H1 (cell line): ENCODE measurements at regions not wholly inside any gene's neighbourhood (a gene's known extent, or its start where the extent isn't known, plus 50 kb on each side); places are given as distances from the start of the nearest gene placed in this dataset.

ENCODE experiments used
- BCL11A ChIP-seq, 2 experiments: IDR thresholded peaks; one replicate each; pipeline ENCODE4 v1.6.1; 2011; ENCODE audit warnings: low read depth in 2 of 2, low read length in 2 of 2, mild to moderate bottlenecking in 2 of 2
- CHD7 ChIP-seq: fragments of 300-600 bp; sonication (generic); IDR thresholded peaks from 2 replicates; pipeline ENCODE4 v1.7.1; 2012; ENCODE audit warnings: low read length, moderate library complexity, mild to moderate bottlenecking, inconsistent platforms; ENCODE audit not compliant: insufficient replicate concordance
- JUND ChIP-seq: IDR thresholded peaks from 2 replicates; pipeline ENCODE4 v1.6.1; 2011; ENCODE audit warnings: mild to moderate bottlenecking, improper control_type of control experiment, low read length
- NRF1 ChIP-seq: IDR thresholded peaks from 2 replicates; pipeline ENCODE4 v1.6.1; 2011; ENCODE audit warnings: mild to moderate bottlenecking, low read depth, low read length, improper control_type of control experiment
- POLR2A ChIP-seq, 2 experiments: IDR thresholded peaks; 1 replicate in 1 of 2; 2 replicates in 1 of 2; pipeline ENCODE4 v1.6.1; 2011; ENCODE audit warnings: low read depth in 2 of 2, low read length in 2 of 2, mild to moderate bottlenecking in 2 of 2; ENCODE audit errors: control extremely low read depth in 1 of 2
- RAD21 ChIP-seq, 2 experiments: IDR thresholded peaks in 1 of 2; conservative IDR thresholded peaks in 1 of 2; 2 replicates each; pipeline ENCODE4 v1.6.1; 2011; ENCODE audit warnings: low read depth in 2 of 2, low read length in 2 of 2, improper control_type of control experiment in 1 of 2, inconsistent platforms in 1 of 2, mild to moderate bottlenecking in 1 of 2, moderate library complexity in 1 of 2
- RBBP5 ChIP-seq: IDR thresholded peaks from 2 replicates; pipeline ENCODE4 v1.7.1; 2012; ENCODE audit warnings: low read depth, mild to moderate bottlenecking, inconsistent platforms, low read length, moderate library complexity, borderline replicate concordance
- SUZ12 ChIP-seq: fragments of 200-600 bp; sonication (generic); IDR thresholded peaks from 2 replicates; pipeline ENCODE4 v1.6.1; 2012; ENCODE audit warnings: mild to moderate bottlenecking, inconsistent platforms, low read length, moderate library complexity, mixed read lengths
- TAF7 ChIP-seq: optimal IDR thresholded peaks from 2 replicates; pipeline ENCODE3; 2011; ENCODE audit warnings: low read depth, mild to moderate bottlenecking, inconsistent platforms, low read length, moderate library complexity, borderline replicate concordance
- TCF12 ChIP-seq: IDR thresholded peaks from 2 replicates; pipeline ENCODE4 v1.6.1; 2011; ENCODE audit warnings: low read depth, mild to moderate bottlenecking, low read length

- TF ChIP-seq CHD7 (no peak), NRF1 (no peak), RAD21 (IDR thresholded peaks at IDR 0.05 in 1 of 2, conservative IDR thresholded peaks at IDR 0.05 in 1 of 2; ENCODE audit: low read depth in 2 of 2, low read length in 2 of 2) (no peak), SUZ12 (no peak), TCF12 (no peak), BCL11A (IDR thresholded peaks at IDR 0.05; ENCODE audit: low read depth in 2 of 2, low read length in 2 of 2) (no peak), POLR2A (IDR thresholded peaks at IDR 0.05; ENCODE audit: control extremely low read depth in 1 of 2, low read depth in 2 of 2, low read length in 2 of 2) (no peak), JUND (no peak), RBBP5 (no peak), TAF7 (no peak)
Observed at GRCh38 chr6:113172531-113172966, 684.6 kb upstream of the MARCKS start (continued).
